ENCODE measurements at regions not wholly inside any gene's neighbourhood (a gene's known extent, or its start where the extent isn't known, plus 50 kb on each side); places are given as distances from the start of the nearest gene placed in this dataset.

DNA sequence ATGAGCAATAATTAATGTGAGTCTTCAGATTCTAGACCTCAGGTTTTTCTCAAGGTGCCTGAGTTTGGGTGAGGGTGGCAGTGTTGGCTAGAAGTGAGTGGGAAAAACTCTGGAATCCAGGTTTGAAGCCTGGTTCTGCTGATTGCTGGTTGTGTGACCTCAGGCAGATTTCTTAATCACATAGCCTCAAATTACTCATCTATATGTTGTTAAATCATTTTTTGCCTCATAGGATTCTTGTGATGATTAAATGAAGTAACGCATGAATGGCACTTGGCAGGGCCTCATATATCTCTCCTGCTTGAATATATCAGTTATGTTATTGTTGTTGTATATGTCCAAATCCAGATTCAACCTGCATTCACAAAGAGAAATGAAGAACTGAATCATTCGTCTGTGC, 60.5 kb downstream of the NR2F2 start:
- DNase-seq, result no peak

DNA sequence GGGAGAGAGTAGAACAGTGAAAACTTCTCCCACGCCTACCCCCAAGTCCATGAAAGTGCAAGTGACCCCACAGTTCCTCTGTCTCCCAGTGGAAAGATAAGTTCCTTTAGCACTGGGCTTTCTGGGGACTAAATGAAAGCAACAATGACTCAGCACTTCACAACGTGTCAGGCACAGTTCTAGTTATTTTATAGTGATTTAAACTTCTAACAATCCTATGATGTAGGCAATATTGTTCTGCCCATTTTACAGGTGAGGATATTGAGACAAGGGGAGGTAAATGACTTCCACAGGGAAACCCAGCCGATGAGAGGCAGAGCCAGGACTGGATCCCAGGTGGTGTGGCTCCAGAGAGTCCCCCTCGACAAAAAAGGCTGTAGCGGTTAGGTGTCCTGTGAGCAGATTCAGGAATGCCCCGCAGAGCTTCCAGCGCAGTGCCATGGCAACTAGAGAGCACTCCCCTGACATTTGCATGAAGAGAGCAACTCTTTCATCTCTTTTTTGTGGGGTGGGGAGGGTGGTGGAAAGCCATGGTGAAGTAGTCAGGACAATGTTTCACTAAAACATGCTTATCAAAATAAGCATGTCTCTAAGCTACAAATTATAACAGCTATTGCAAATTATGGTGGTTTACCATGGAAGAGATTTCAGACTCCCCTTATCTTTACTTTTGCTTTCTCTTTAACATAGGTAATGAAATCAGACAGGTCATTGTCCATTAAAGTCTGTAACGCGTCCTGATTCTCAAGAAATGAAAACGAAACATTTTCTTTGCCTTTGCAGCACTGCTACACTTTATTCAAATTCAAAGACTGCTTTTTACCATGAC, 62.1 kb downstream of the NR2F2 start:
- DNase-seq, result no peak

DNA sequence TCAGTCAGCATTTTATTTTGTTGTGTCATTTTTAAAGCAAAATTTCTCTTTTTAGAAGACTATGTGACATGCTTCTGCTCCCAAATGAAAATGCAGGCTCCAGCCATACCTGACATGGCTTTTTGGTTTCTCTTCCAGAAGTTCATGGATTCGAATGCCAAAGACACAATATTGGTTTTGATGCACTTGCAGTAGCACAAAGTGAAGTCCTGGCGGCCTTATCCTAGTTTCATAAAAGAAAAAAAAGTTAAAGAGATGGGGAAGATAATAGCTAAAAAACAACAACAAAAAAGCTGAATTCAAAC, 62.7 kb downstream of the NR2F2 start:
- DNase-seq, result no peak

DNA sequence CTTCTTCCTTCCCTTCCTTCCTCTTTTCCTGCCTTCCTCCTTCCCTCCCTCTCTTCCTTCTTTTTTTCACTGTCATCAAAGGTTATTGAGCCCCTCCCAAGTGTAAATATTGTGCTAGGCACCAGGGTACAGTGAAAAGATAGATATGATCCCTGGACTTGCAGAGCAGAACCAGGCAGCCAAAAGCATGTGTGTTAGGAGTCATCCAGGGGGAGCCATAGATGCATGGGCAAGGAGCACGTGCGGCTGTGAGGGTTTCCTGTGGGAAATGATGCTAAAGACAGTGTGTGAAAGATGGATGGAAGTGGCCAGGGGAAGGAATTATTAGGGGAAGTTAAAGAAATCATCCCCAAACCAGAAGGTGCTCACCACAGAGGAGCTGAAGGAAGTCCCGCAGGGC, 65.2 kb downstream of the NR2F2 start:
- no peak for DNase-seq

DNA sequence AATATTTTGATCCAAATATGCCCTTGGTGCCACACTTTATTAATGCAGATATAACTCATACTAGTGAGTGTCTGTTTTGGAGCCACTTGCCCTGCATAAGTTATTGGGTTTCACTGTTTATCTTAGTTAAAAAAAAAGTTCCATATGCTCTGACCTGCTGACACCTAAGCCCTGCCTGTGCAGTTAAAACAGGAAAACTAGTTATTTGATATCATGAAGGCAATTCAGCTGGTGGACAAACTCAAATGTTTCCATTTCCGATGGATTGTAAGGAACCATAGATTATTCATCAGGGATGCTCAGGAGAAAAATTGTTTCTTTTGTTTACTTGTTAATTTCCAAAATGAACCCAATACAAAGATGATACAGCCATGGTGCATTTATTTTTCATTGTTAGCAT, 68.3 kb downstream of the NR2F2 start:
- DNase-seq, result no peak

DNA sequence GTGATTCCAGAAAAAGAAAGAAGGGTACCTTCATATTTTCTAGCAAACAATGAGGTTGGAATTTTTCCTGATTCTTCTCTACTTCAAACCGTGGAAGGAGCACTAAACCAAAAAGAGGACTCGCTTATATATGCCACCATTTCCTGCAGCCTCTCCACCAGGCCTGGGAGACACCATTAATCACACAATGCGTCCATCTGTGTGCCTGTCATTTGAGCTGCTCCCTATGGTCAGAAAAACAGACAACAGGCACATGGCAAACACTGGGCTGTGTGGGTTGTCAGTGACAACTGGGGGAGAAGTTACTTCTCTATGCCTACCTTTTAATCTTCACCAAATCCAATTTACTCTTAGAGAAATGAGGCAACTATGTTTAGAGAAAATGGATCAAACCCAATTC, 71.9 kb downstream of the NR2F2 start:
- DNase-seq, result no peak

DNA sequence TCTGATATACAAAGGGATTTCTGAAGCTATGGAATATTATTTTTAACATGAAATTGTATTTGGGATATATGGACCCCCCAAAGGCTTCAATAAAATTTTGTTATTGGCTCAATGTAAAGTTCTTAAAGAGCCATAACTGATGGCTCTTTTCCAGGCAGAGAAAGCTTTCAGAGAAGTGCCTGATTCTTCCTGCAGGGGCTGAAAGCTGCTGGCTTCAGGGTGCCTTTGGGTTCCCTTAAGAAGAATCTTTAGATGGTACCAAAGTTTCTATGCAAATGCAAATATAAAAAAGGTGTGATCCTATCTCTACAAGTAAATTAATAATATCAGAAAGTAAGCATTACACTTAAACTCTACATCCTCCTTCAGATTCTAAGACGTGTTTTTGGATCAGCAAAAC, 72.6 kb downstream of the NR2F2 start:
- no peak for DNase-seq

DNA sequence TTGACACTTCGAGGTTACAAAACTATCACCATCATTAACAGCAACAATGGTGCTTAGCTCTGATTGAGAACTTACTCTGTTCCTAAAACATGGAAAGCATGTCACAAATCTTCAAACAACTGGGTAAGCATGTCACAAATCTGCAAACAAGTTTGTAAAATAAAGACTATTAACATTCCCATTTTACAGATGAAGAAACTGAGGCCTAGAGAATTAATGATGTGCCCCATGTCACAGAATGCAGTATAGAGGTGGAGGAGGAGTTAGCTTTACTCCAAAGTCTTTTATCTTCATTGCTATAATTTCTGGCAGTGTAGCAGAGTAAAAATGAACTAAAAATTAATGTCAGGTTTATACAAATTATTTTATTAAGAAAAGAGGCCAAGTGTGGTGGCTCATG, 73.4 kb downstream of the NR2F2 start:
- DNase-seq, result no peak

DNA sequence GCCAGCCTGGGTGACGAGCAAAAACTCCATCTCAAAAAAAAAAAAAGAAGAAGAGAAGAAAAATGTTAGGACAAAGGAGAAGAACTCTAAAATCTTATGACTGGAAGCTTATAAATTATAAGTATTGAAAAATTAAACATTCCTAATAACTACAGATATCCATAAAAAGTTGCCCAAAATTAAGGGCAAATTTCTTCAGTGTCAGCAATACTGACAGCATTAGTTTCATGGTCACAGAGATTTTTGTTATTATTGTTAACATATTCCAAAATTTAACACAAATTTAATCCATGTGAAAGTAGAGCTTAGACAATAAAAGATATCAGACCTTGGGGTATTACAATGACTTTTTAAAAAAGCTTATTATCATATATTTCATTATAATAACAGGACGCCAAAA, 74.1 kb downstream of the NR2F2 start:
- DNase-seq, result no peak

DNA sequence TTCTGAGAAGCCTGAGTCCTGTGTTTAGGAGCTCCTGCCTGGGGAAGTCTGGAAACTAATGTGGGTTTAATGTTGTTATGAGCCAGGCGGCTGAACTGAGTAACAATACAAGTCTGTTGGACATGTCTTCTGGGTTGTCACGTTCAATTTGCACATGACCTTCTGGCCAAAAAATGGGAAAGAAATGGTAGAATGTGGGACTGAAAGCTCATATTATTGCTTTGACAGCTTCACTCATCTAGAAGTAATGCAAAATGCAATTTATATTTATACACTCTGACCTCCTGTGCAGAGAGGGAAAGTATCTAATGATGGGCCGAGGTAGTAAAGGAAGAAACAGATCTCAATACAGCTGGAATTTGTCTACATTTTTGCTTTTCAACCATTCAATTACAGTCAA, 75.8 kb downstream of the NR2F2 start:
- DNase-seq, result no peak

DNA sequence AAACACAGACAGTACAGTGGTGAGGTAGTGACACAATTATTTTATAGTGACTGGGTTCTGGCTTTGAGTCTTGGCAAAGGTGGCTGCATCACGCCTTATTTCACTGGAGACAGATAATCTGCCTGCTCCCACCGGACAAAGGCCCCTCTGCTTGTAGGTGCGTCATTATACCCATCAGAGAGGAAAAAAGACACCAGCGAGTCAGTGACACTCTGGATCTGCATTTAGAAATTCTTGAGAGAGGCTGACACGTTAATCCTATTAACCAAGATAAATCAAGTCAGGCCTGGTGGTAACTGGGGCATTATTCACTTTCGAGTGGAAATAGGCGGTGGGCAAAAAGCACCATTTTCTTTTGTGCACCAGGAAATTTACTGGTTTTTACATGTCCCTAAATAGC, 76.2 kb downstream of the NR2F2 start:
- DNase-seq, result no peak

DNA sequence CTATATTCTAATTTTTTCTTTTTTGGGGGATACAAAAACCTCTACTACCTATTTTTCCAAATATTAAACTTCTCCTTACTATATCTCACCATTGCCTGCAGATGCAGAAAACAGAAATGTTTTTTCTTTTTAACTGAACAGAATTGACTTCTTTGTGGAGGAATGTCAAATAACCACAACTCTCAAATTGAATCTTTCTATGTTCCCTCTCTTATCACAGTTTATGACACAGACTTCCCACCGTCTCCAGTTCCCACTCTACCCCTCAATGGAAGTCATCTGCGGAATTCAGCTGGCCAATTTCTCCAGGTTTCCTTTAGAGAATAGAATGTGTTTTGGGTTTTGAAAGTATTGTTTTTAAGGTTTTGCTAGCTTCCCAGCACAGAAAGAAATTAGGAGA, 77.0 kb downstream of the NR2F2 start:
- DNase-seq, result no peak

DNA sequence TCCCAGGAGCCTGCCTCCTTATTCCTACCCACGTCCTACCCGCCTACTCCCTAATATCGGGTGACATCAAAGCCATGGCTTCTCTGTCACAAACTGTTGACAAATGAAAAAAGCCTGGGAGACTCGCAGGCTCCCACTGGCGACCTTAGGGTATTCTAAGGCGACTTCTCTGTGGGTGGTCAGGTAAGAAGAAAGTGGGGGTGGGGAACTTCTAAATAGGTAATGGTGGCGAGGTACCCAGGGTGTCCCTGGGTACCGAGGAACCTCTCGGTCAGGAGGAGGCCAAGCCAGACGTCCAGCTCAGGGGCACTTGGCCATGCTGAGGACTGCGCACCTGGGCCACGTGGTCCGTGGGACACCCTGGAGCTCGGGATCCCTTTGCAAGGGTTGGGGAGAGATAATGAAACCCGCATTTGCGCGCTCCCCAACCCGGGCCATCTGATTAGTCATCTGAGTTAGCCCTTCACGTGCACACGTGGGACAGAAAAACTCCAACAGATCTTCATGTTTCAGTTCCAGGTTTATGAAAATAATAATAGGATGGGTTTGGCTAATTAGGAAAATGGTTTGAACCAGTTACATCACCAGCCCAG, 78.2 kb downstream of the NR2F2 start:
- no peak for DNase-seq

DNA sequence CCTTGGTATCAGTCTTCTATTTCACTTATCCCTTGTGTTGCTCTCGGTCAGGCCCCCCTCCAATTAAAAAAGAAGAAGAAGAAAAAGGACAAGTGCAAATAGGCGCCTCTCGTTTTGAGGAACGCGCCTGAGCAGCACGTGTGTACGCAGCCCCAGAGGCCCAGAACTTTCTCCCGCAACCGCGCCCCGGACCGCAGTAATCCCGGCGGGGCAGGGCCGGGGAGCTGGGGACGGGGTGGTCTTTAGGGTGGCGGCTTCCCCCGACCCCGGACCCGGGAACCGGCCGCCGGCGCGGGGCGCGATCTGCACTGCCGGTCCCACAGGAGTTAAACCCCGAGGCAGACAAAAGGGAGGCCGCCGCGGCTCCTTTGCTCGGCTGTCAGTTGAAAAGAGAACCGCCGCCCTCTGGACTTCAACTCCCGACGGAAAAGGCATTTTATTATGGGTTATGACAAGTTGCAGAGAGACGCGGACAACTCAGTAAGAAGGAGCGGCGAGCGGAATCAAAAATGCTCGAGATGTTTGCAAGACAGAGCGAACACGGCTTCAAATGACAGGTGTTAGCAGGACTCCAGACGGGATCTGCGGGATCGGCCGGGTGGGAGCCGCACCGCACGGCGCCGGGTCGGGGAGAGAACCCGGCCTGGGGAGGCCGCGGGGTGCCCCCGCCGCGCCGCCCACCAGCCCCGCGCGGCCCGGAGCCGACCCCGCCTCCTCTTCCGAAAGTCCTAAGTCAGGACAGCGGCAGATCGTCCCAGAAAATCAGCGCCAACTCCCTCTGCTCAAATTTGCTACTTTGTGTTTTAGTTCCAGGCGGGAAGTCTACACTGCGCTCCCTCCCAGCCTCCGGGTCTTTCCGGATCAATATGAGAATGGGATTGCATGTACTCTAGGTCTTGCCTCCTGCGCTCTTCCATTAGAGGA, 79.0 kb downstream of the NR2F2 start:
- no peak for DNase-seq

DNA sequence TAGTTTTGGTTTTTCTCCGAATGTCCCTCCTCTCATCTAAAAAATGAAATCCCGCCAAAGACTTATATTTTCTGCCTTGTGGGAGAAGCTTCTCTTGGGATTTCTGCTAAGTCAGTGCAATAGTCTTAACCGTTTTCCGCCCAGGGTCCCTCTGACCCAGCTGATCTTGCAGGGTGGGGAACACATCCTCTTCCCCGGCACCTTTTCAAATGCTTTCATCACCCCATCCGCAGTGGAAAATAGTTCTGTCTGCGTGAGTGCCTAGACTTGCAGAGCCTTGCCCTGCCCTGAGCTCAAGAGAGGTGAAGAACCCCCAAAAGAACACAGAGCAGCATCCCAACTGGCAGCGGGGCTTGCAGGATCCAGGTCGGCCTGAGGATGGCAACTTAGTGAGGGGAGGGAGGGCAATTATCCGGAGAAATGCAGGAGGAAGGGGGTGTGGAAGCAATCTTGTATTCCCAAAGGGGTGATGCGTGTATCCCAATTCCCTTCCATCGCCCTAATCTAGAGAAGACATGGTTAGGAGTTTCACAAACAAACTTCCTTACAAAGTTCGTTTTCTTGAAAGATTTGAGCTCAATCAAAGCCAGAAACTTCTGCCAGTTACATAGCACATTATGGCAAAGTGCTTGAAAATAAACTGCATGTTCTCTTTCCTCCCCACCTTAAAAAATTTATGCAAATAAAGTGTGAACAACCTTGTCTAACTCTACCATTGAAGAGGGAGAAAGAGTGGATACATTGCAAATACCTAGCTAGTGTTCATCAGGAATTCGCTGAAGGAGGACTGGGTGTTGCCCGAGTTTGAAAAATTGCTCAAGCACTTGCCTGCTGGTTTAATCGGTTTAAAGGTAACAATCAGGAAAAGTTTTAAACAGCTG, 79.9 kb downstream of the NR2F2 start:
- DNase-seq, result no peak

DNA sequence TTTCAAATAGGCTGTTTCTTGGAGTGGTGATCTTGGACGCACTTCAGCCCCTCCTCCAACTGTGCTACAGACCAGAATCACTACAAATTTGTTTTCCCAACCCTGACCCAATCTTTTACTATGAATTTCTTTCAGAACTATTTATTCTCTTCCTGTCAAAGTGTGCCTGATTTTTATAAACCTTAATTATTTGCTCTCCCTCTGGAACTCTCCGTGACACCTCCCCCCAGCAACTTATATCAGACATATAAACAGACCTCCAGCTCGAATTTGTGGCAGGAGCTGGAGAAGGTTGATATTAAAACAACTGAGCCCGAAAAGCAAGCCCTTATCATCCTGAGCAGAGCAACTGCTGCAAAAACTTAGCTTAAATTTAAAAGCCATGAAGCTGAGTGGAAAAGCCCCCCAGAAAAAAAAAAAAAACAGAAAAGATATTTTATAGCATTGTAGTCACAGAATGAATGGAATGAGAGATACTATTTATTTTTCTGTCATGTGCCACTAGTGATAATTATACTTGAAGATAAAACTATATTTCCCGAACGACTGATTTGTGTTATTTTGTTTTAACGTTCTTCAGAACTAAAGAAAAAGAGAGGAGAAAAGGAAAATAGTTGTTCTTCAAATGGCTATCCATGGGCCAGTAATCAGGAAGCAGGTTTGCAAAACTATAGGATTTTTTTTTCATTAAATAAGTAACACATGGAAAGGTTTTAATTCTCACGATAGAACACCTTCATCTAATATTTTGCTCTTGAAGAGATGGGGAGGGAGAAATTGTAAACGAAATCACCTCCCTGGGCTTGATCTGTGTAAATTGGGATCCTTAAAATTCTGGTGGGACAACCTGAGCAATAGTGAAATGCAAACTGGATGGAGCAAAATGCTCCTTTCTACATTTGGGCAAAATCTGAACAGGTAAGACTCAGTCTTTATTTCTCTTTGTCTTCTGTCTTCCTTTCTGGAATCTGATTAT, 80.8 kb downstream of the NR2F2 start:
- DNase-seq, result no peak

DNA sequence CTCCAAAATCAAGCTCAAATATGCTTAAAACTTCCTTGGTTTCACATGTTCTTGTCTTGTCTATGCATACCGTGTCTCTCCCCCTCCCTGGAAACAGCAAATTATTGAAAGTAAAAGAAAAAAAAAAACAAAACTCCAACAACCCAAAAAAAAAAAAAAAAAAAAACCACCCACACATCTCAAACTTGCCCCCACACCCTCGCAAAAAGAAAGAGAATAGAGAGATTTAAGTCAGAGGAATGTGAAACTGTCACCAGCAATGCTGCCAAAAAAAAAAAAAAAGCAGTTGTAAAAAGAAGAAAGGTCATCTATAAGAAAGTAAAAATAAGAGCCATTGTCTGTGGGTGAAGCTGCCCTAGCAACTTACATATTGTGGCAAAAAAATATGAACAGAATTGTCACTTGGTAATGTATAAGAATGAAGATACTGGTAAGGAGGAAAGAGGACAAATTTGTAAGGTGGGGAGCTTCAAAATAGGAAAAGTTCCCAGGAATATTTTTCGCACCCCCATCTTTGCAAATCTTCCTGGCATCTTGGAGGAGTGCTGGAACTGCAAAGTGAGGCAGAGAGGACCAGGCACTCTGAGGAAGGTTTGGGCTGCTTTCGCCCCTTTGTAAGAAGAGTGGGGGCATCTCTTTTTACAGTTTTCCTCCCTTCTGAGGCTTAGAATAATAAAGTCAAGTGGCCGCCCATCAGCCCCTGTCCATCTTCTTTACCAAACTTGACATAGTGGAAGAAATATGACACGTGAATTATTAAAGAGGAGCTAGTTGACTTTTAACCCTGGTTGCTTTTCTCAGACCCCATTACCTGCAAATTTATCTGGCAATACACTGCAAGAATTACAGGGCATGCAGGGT, 81.8 kb downstream of the NR2F2 start:
- no peak for DNase-seq

DNA sequence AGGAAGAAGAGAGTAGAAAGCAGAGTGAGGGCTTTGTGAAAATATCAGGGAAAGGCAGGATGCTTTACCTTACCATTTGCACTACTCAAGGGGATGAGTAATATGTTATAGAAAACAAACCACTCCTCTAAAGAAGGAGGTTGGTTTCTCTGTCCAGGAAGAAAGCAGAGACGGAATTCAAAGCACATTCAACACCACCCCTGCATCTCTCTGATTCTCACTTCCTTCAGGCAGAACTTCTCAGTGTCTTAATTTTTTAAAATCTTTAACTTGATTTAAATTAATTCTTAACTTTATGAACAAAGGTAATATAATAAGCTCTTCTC, 82.4 kb downstream of the NR2F2 start:
- no peak for DNase-seq

DNA sequence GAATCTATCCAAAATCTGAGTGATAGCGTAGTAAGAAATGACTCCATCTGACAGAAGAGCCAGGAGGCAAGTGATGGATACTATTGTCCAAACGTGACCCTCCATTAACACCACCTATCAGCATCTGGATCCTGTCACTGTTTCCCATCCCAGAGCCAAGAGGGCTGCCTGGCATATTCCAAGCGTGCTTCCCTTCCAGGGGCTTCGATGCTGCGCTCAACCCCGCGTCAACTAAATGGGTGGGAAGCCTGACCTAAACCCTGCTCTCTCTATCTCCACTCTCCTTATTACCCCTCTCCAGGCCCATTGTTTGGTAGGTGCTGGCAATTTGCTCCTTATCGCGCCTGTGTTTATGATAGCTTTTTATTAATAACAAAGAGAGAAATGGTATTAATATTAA, 83.2 kb downstream of the NR2F2 start:
- no peak for DNase-seq

DNA sequence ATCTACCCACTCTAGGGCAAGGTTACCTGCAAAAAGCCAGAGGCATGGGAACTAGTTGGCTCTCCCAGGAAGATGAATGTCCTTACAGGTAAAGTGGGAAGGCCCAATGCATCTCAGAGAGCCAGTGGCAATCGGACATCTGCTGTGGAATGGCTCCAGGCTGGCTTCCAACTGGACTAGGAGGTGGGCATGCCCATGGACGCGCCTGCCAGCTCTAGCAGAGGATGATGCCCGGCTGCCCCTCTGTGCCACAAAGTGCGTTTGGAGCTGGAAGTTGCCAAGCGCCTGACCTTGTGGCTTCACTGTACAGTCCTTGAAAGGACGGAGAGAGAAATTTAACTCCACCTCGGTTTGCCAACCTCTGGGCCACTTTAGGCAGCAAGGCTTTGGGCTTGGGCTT, 84.4 kb downstream of the NR2F2 start:
- DNase-seq, result no peak

Data from fibroblast of skin of right biceps (primary cell).